Vagina (tissue), 2 donors: ENCODE measurements at regions not wholly inside any gene's neighbourhood (a gene's known extent, or its start where the extent isn't known, plus 50 kb on each side); places are given as distances from the start of the nearest gene placed in this dataset.

ENCODE experiments used
- CTCF ChIP-seq, 3 experiments: fragments of 450-650 bp in 2 of 3; fragments of 200-600 bp in 1 of 3; sonication (generic) in 1 of 3; IDR thresholded peaks; one replicate each; pipeline ENCODE4 v1.5.1; 2017 to 2019; ENCODE audit warnings: antibody characterized with exemption in 3 of 3, mild to moderate bottlenecking in 2 of 3, moderate library complexity in 2 of 3
- POLR2A ChIP-seq, 2 donors: fragments of 450-650 bp; IDR thresholded peaks; one replicate each; pipeline ENCODE4 v1.6.1; 2017; ENCODE audit warnings: antibody characterized with exemption in 2 of 2, mild to moderate bottlenecking in 2 of 2, moderate library complexity in 2 of 2
- POLR2AphosphoS5 ChIP-seq, 2 donors: sonication (generic); formaldehyde crosslinking; IDR thresholded peaks; one replicate each; pipeline ENCODE4 v1.9.0; 2017; ENCODE audit warnings: antibody characterized with exemption in 2 of 2, mild to moderate bottlenecking in 2 of 2, low read depth in 1 of 2; ENCODE audit not compliant: insufficient read depth in 1 of 2

- TF ChIP-seq CTCF (IDR thresholded peaks at IDR 0.05), result no peak
- TF ChIP-seq POLR2AphosphoS5 (IDR thresholded peaks at IDR 0.05; ENCODE audit: insufficient read depth in 1 of 2, low read depth in 1 of 2), result no peak
- no peak for TF ChIP-seq POLR2A (IDR thresholded peaks at IDR 0.05)
Observed at GRCh38 chr4:71230271-71231128, 108.3 kb upstream of the SLC4A4 start.
